CD8-positive, alpha-beta memory T cell (primary cell): ENCODE measurements at regions not wholly inside any gene's neighbourhood (a gene's known extent, or its start where the extent isn't known, plus 50 kb on each side); places are given as distances from the start of the nearest gene placed in this dataset.

Experiments
- CTCF ChIA-PET: fragments of 350-600 bp; sonication (Branson Sonifier 250); formaldehyde crosslinking; loops from one replicate; lab custom pipeline; 2021; ENCODE audit warnings: antibody characterized with exemption; lab: Charles Lee
- POLR2A ChIA-PET: fragments of 350-600 bp; sonication (Branson Sonifier 250); formaldehyde crosslinking; loops from one replicate; lab custom pipeline; 2021; ENCODE audit warnings: antibody characterized with exemption; lab: Charles Lee
- DNase-seq, 5 donors: peaks; one replicate each; pipeline versions ENCODE4 v3.0.0 to v3.0.0-alpha.2; 2020 to 2022; ENCODE audit warnings: mixed read lengths in 1 of 5
- H3K27ac ChIP-seq: one replicate; pipeline ENCODE4 v1.7.0; 2013; ENCODE audit warnings: low read depth, mild to moderate bottlenecking, low read length, moderate library complexity
- H3K27me3 ChIP-seq: 2 replicates; pipeline ENCODE4 v1.7.0; 2013; ENCODE audit warnings: low read length, mild to moderate bottlenecking; ENCODE audit not compliant: insufficient read depth, poor library complexity, severe bottlenecking
- H3K36me3 ChIP-seq: 2 replicates; pipeline ENCODE4 v1.7.0; 2013; ENCODE audit warnings: mild to moderate bottlenecking, low read length, moderate library complexity; ENCODE audit not compliant: insufficient read depth
- H3K4me1 ChIP-seq: 2 replicates; pipeline ENCODE4 v1.7.0; 2013; ENCODE audit warnings: mild to moderate bottlenecking, low read length, moderate library complexity; ENCODE audit not compliant: insufficient read depth
- H3K4me3 ChIP-seq: 2 replicates; pipeline ENCODE4 v1.7.0; 2013; ENCODE audit warnings: mild to moderate bottlenecking, low read length
- H3K9me3 ChIP-seq: 2 replicates; pipeline ENCODE4 v1.7.0; 2013; ENCODE audit warnings: mild to moderate bottlenecking, low read length
- H3K27ac Mint-ChIP-seq, 8 donors: one replicate each; pipeline ENCODE4 v1.8.0; 2020 to 2021; ENCODE audit warnings: mixed read lengths in 8 of 8, mild to moderate bottlenecking in 6 of 8, inconsistent platforms in 3 of 8, moderate library complexity in 3 of 8
- H3K27me3 Mint-ChIP-seq, 2 donors: one replicate each; pipeline ENCODE4 v1.8.0; 2020 to 2021; ENCODE audit warnings: mixed read lengths in 2 of 2, mild to moderate bottlenecking in 1 of 2, moderate library complexity in 1 of 2
- H3K36me3 Mint-ChIP-seq, 3 donors: one replicate each; pipeline ENCODE4 v1.8.0; 2020 to 2021; ENCODE audit warnings: mixed read lengths in 3 of 3, inconsistent platforms in 1 of 3, mild to moderate bottlenecking in 1 of 3
- H3K4me1 Mint-ChIP-seq, 3 donors: one replicate each; pipeline ENCODE4 v1.8.0; 2020 to 2021; ENCODE audit warnings: mixed read lengths in 3 of 3, inconsistent platforms in 1 of 3, mild to moderate bottlenecking in 1 of 3
- H3K4me3 Mint-ChIP-seq, 7 donors: one replicate each; pipeline ENCODE4 v1.8.0; 2020 to 2021; ENCODE audit warnings: mixed read lengths in 7 of 7, mild to moderate bottlenecking in 6 of 7, moderate library complexity in 4 of 7, inconsistent platforms in 2 of 7
- H3K9me3 Mint-ChIP-seq, 5 donors: one replicate each; pipeline ENCODE4 v1.8.0; 2020 to 2022; ENCODE audit warnings: mixed read lengths in 5 of 5, mild to moderate bottlenecking in 3 of 5, moderate library complexity in 2 of 5, inconsistent platforms in 1 of 5

DNA sequence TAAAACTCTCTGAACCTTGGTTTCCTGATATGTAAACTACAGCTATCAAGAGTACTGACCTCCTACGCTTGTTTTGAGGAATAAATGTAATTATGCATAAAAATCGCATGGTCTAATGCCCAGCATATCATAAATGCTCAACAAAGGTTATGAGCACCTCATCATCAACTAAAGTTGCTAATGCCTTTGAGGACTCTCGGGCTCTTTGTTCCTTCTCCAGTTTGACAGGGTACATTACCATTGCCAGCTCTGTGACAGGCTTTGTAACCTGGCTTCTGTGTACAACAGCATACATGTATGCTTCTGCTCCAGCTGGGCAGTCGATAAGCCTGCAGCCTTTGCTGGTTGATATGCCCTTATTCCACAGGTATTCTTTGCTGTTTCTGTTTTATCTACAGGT, 95.2 kb downstream of the C9orf152 start:
- H3K9me3 ChIP-seq: no peaks in the 10 kb centered on the region
- no peak overlapping the region for H3K27ac ChIP-seq
- H3K36me3 ChIP-seq: no peaks in the 10 kb centered on the region
- H3K9me3 Mint-ChIP-seq: no peaks in the 10 kb centered on the region
- H3K27me3 Mint-ChIP-seq: peaks cover 0 to 11% of the 10 kb centered on the region in 2 donors
- H3K27ac Mint-ChIP-seq: no peak overlapping the region
- H3K4me3 ChIP-seq: no peak overlapping the region
- H3K4me3 Mint-ChIP-seq: no peak overlapping the region
- H3K4me1 ChIP-seq: no peaks in the 10 kb centered on the region
- no peak for DNase-seq
- ChIA-PET CTCF (no interaction called here), POLR2A (no interaction called here)
- H3K4me1 Mint-ChIP-seq: no peaks in the 10 kb centered on the region
- H3K36me3 Mint-ChIP-seq: no peaks in the 10 kb centered on the region
- no peaks in the 10 kb centered on the region for H3K27me3 ChIP-seq

DNA sequence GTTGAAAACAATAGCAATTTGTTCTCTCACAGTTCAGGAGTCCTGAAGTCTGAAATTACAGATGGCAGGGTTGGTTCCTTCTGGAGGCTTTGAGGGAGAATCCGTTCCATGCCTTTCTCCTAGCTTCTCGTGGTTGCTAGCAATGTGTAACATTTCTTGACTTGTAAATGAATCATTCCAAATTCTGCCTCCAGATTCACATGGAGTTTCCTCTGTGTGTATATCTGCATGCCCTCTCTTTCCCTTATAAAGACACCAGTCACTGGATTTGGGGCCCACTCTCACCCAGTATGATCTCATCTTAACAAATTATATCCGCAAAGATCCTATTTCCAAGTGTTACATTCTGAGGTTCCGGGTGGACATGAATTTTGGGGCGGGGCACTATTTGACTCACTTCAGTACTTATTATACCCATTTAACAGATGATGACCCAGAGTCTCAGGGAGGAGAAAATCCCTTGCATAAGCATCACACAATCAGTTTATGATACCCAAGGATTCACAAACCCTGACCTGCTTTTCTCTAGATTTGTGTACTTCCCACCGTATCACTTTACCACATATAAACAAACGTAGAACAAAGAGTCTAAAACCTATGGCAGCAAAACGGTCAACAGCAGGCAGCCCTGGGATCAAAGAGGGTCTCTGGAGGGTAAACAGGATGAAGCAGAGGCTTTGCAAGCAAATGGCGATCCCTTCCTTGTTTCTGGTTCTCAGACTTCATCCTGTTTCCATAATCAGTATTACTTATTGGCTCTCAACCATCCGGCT, 93.7 kb downstream of the C9orf152 start:
- Mint-ChIP-seq H3K4me3 (no peak overlapping the region), H3K4me1 (no peaks in the 10 kb centered on the region), H3K36me3 (no peaks in the 10 kb centered on the region), H3K27me3 (peaks cover 0 to 11% of the 10 kb centered on the region in 2 donors), H3K9me3 (no peaks in the 10 kb centered on the region), H3K27ac (no peak overlapping the region)
- CTCF ChIA-PET: no interaction called here
- POLR2A ChIA-PET: no interaction called here
- H3K36me3 ChIP-seq: no peaks in the 10 kb centered on the region
- H3K4me1 ChIP-seq: no peaks in the 10 kb centered on the region
- H3K27me3 ChIP-seq: no peaks in the 10 kb centered on the region
- H3K27ac ChIP-seq: no peak overlapping the region
- H3K4me3 ChIP-seq: no peak overlapping the region
- no peaks in the 10 kb centered on the region for H3K9me3 ChIP-seq
- no peak for DNase-seq

DNA sequence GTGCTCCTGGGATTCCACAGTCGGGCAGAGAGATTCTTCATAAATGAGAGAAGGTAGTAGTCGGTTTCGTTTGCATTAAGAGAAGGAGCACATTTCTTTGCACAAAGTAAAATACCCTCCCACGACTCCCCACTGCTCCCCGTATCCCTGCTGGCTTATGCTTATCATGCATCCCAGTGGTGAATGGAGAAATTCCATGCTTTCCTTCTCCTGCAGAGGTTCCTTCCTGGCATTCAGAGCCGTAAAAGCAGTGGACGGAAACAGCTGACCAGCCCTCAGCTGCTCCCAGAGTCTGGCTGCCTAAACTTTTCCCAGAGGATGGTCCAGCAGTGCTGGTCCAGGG, 93.1 kb downstream of the C9orf152 start:
- CTCF ChIA-PET: no interaction called here
- H3K36me3 Mint-ChIP-seq: no peaks in the 10 kb centered on the region
- POLR2A ChIA-PET: no interaction called here

DNA sequence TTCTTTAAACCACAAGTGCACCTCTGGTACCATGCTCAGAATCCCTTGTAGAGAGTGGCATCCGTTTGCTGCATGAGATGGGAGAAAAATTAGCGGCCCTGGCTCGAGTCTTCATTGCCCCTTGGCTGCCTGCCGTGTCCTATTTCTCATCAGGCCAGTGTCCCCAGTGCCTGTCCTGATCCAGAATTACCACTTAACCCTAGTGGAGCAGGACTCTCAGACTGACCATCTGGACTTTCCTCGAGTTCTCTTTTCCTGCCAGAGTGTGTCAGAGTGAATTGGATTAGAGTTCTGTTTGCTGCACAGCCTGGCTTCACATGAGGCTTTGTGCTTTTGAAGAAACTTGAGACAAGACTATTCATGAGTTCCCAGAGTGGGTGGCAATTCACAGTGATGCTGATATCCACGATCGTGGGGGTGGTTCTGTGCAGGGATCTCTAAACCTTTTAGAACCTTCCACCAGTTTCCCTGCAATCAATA, 92.6 kb downstream of the C9orf152 start:
- H3K4me3 ChIP-seq: no peak overlapping the region
- Mint-ChIP-seq H3K9me3 (no peaks in the 10 kb centered on the region), H3K36me3 (no peaks in the 10 kb centered on the region), H3K27ac (no peak overlapping the region), H3K27me3 (peaks cover 0 to 11% of the 10 kb centered on the region in 2 donors), H3K4me3 (no peak overlapping the region), H3K4me1 (no peaks in the 10 kb centered on the region)
- H3K27ac ChIP-seq: no peak overlapping the region
- no peak for DNase-seq
- no peaks in the 10 kb centered on the region for H3K36me3 ChIP-seq
- no peaks in the 10 kb centered on the region for H3K27me3 ChIP-seq
- ChIA-PET CTCF (no interaction called here), POLR2A (no interaction called here)
- no peaks in the 10 kb centered on the region for H3K4me1 ChIP-seq
- no peaks in the 10 kb centered on the region for H3K9me3 ChIP-seq

More for the DNA sequence above, 93.1 kb downstream of the C9orf152 start:
- Histone ChIP-seq H3K4me3 (no peak overlapping the region), H3K36me3 (no peaks in the 10 kb centered on the region), H3K27me3 (no peaks in the 10 kb centered on the region), H3K27ac (no peak overlapping the region), H3K4me1 (no peaks in the 10 kb centered on the region), H3K9me3 (no peaks in the 10 kb centered on the region)
- H3K4me1 Mint-ChIP-seq: no peaks in the 10 kb centered on the region
- DNase-seq: no peak
- peaks cover 0 to 11% of the 10 kb centered on the region in 2 donors for H3K27me3 Mint-ChIP-seq
- H3K9me3 Mint-ChIP-seq: no peaks in the 10 kb centered on the region
- H3K27ac Mint-ChIP-seq: no peak overlapping the region
- H3K4me3 Mint-ChIP-seq: no peak overlapping the region

DNA sequence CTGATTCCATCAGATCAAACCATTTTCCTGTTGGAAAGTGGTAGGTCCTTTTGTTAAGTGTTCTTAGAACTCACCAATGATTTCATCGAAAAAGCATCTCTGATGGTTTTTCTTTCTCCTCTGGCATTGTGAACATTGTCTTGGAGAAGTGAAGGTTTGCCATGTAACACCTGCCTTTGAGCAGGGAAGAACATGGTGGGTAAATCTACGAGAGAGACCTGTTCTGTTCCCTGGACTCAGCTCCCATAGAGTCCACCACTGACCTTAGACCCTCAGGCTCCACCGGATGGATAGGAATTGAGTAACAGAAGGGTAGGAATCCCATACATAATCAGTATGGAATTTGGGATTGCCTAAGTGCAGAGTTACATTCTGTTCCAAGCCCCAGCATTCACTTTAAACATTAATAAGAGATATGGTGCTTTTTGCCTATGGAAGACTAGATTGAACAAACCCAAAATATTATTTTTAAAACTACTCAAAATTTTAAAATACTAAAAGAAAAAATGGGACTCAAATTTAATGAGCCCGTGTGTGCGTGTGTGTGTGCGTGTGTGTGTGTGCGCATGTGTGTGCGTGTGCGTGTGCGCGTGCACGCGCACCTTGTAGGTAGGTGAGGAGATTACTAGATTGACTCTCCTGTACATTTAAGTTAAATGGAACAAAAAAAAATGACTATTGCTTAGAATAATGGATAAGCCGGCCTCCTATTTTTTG, 92.0 kb downstream of the C9orf152 start:
- Mint-ChIP-seq H3K36me3 (no peaks in the 10 kb centered on the region), H3K9me3 (no peaks in the 10 kb centered on the region), H3K4me1 (no peaks in the 10 kb centered on the region), H3K27ac (no peak overlapping the region), H3K4me3 (no peak overlapping the region), H3K27me3 (peaks cover 0 to 11% of the 10 kb centered on the region in 2 donors)
- Histone ChIP-seq H3K27ac (no peak overlapping the region), H3K4me1 (no peaks in the 10 kb centered on the region), H3K27me3 (no peaks in the 10 kb centered on the region), H3K36me3 (no peaks in the 10 kb centered on the region), H3K9me3 (no peaks in the 10 kb centered on the region), H3K4me3 (no peak overlapping the region)
- DNase-seq: no peak
- POLR2A ChIA-PET: no interaction called here
- CTCF ChIA-PET: no interaction called here

DNA sequence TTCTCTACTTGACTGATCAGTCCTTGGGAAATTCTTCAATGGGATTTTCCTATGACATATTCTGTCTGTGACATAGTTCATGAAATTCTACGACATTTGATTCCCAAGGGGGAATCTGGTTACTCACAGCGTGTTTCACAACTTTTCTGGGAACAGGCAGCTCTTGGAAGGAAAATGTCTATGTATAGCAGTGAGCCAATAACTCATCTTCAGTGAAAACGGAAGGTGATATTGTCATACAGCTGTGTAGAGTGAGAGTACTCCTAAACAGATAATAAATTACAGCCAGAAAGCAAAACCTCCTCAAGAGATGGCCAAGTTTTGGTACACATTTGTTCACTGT, 91.4 kb downstream of the C9orf152 start:
- Histone ChIP-seq H3K36me3 (no peaks in the 10 kb centered on the region), H3K27me3 (no peaks in the 10 kb centered on the region), H3K27ac (no peak overlapping the region), H3K4me3 (no peak overlapping the region), H3K9me3 (no peaks in the 10 kb centered on the region), H3K4me1 (no peaks in the 10 kb centered on the region)
- peaks cover 0 to 11% of the 10 kb centered on the region in 2 donors for H3K27me3 Mint-ChIP-seq
- H3K36me3 Mint-ChIP-seq: no peaks in the 10 kb centered on the region
- no peaks in the 10 kb centered on the region for H3K9me3 Mint-ChIP-seq
- no peak overlapping the region for H3K4me3 Mint-ChIP-seq
- H3K27ac Mint-ChIP-seq: no peak overlapping the region
- no peak for DNase-seq
- H3K4me1 Mint-ChIP-seq: no peaks in the 10 kb centered on the region
- ChIA-PET POLR2A (no interaction called here), CTCF (no interaction called here)

DNA sequence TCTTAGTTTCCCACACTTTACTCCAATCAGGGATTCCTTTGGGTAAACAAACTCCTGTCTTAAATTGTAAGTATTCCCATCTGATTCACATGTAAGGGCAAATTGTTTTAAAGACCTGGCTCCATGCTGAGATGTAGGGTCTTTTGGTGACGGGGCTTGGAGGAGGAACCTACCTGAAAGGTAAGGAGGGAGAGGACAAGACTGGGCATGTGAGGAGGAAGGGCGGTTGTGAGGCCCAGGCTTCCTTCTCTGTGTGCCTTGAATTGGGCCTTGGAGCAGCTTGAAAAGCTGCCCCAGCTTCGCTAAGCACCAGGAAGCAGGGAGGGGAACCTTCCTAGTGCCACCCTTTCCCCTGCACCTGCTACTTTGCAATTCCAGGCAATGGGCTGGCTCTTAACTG, 86.8 kb downstream of the C9orf152 start:
- Mint-ChIP-seq H3K4me3 (no peak overlapping the region), H3K27ac (no peak overlapping the region), H3K36me3 (no peaks in the 10 kb centered on the region), H3K27me3 (peaks cover 0 to 4% of the 10 kb centered on the region in 2 donors), H3K9me3 (no peaks in the 10 kb centered on the region), H3K4me1 (peaks cover 4 to 5% (median 5%) of the 10 kb centered on the region in 3 donors)
- Histone ChIP-seq H3K4me1 (no peaks in the 10 kb centered on the region), H3K9me3 (no peaks in the 10 kb centered on the region), H3K27ac (no peak overlapping the region), H3K36me3 (no peaks in the 10 kb centered on the region), H3K27me3 (no peaks in the 10 kb centered on the region), H3K4me3 (no peak overlapping the region)
- ChIA-PET POLR2A (no interaction called here), CTCF (no interaction called here)
- DNase-seq: no peak

DNA sequence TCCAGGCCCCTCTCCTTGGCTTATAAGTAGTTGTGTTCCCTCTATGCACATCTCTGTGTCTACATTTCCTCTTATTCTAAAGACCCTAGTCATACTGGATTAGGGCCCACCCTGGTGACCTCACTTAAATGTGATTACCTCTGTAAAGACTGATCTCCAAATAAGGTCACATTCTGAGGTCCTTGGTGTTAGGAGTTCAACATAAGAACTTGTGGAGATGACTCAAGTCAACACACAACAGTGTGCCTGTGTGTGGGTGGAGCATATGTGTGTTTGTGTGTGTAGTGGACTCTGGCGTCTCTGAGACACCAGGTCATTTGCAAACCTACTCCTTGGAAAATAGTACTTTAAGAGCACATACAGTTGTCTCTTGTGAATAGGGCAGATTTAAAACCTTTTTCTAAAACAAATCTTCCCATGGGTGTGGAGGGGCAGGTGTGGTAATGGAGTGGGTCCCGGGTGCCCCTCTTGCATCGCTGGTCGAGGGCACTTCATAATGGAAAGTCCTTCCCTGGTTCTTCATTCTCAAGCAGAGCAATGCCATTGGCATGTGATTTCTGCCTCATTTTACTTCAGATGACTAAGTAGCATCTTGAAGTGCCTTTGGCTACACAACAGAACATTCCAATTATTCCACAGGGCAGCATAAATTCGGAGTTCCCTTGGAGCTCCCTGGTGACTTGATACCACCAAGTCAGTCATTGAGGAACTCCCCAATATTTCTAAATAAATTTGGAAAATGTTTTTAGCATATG, 84.4 kb downstream of the C9orf152 start:
- POLR2A ChIA-PET: no interaction called here
- Mint-ChIP-seq H3K27me3 (peaks cover 0 to 2% of the 10 kb centered on the region in 2 donors), H3K36me3 (no peaks in the 10 kb centered on the region), H3K4me3 (no peak overlapping the region), H3K27ac (no peak overlapping the region), H3K4me1 (peaks cover 7 to 11% (median 10%) of the 10 kb centered on the region in 3 donors), H3K9me3 (no peaks in the 10 kb centered on the region)
- CTCF ChIA-PET: no interaction called here
- H3K9me3 ChIP-seq: no peaks in the 10 kb centered on the region
- no peaks in the 10 kb centered on the region for H3K36me3 ChIP-seq
- H3K27me3 ChIP-seq: no peaks in the 10 kb centered on the region
- H3K4me1 ChIP-seq: peaks cover 4% of the 10 kb centered on the region
- no peak for DNase-seq
- H3K4me3 ChIP-seq: no peak overlapping the region
- no peak overlapping the region for H3K27ac ChIP-seq
